HepG2 (cell line): ENCODE measurements at regions not wholly inside any gene's neighbourhood (a gene's known extent, or its start where the extent isn't known, plus 50 kb on each side); places are given as distances from the start of the nearest gene placed in this dataset.

Experiments used
- ATAC-seq: fragments of 200-7000 bp; cut with Tn5 transposase; 3 replicates; pipeline ENCODE4 v1.9.1; 2020; ENCODE audit warnings: mild to moderate bottlenecking, moderate library complexity
- BruUV-seq: library from RNA; stranded (reverse); fragments of 400-500 nt; replicated peaks from 2 replicates; lab custom pipeline; 2021; lab: Mats Ljungman, UMichigan
- CTCF ChIA-PET: fragments of 300-600 bp; formaldehyde crosslinking; extraction: SDS; loops from one replicate; lab custom pipeline; 2021; ENCODE audit warnings: low total read pairs, inconsistent platforms, low intra/inter-chr PET ratio; lab: Yijun Ruan, JAX
- POLR2A ChIA-PET: fragments of 350-600 bp; sonication (Branson Sonifier 250); formaldehyde crosslinking; loops from one replicate; lab custom pipeline; 2020; ENCODE audit warnings: antibody characterized with exemption, inconsistent platforms; lab: Yijun Ruan, JAX
- DNase-seq: peaks from one replicate; pipeline ENCODE4 v3.0.0-alpha.2; 2015; ENCODE audit warnings: low spot score
- FAIRE-seq: peaks from 3 replicates; lab custom pipeline; 2011; peaks lifted over from hg19 to GRCh38; lab: Jason Lieb, UNC
- H2AFZ ChIP-seq: one replicate; pipeline ENCODE4 v1.6.1; 2011; ENCODE audit warnings: low read length, inconsistent platforms
- H3K27ac ChIP-seq: fragments of 300-600 bp; 3 replicates; pipeline ENCODE4 v1.8.0; 2011; ENCODE audit warnings: mixed run types, mild to moderate bottlenecking, mixed read lengths, low read length, inconsistent platforms; ENCODE audit not compliant: insufficient read depth; ENCODE audit errors: extremely low read length
- H3K27me3 ChIP-seq, 2 experiments: fragments of 200-600 bp in 1 of 2; 2 replicates in 1 of 2; 3 replicates in 1 of 2; pipeline versions ENCODE4 v1.6.0 to v1.8.0; 2011; ENCODE audit warnings: low read length in 2 of 2, mild to moderate bottlenecking in 2 of 2, moderate library complexity in 2 of 2, inconsistent platforms in 1 of 2; ENCODE audit not compliant: insufficient read depth in 2 of 2, control insufficient read depth in 1 of 2
- H3K36me3 ChIP-seq, 2 experiments: fragments of 200-600 bp in 1 of 2; replicated peaks in 1 of 2; 2 replicates in 1 of 2; 3 replicates in 1 of 2; pipeline versions ENCODE4 v1.5.1 to v1.8.0; 2011; ENCODE audit warnings: low read length in 2 of 2, inconsistent platforms in 1 of 2; ENCODE audit not compliant: insufficient read depth in 2 of 2, control insufficient read depth in 1 of 2
- H3K4me1 ChIP-seq: 2 replicates; pipeline ENCODE4 v1.5.1; 2012; ENCODE audit warnings: low read length, inconsistent platforms; ENCODE audit not compliant: insufficient read depth
- H3K4me2 ChIP-seq: 2 replicates; pipeline ENCODE4 v1.6.0; 2011; ENCODE audit warnings: low read depth, low read length, inconsistent platforms
- H3K4me3 ChIP-seq, 3 experiments: fragments of 200-600 bp in 1 of 3; sonication (generic), shearing (Covaris generic) in 1 of 3; replicated peaks in 1 of 3; 2 replicates each; pipeline ENCODE4 v1.5.1; 2011 to 2016; ENCODE audit warnings: low read length in 3 of 3, inconsistent platforms in 2 of 3, low read depth in 2 of 3, mild to moderate bottlenecking in 2 of 3, control low read depth in 1 of 3, mixed read lengths in 1 of 3; ENCODE audit not compliant: insufficient read depth in 1 of 3
- H3K79me2 ChIP-seq: one replicate; pipeline ENCODE4 v1.6.1; 2011; ENCODE audit warnings: low read length, inconsistent platforms; ENCODE audit not compliant: insufficient read depth
- H3K9ac ChIP-seq: 2 replicates; pipeline ENCODE4 v1.6.0; 2011; ENCODE audit warnings: mild to moderate bottlenecking, low read depth, low read length, inconsistent platforms; ENCODE audit not compliant: insufficient read depth
- H3K9me3 ChIP-seq: 2 replicates; pipeline ENCODE4 v1.5.1; 2012; ENCODE audit warnings: mild to moderate bottlenecking, low read length
- H4K20me1 ChIP-seq: 2 replicates; pipeline ENCODE4 v1.6.0; 2011; ENCODE audit warnings: inconsistent platforms, mild to moderate bottlenecking, low read length, moderate library complexity; ENCODE audit not compliant: insufficient read depth
- CREM ChIP-seq, 2 experiments: sonication (generic) in 1 of 2; formaldehyde crosslinking in 1 of 2; IDR thresholded peaks; 2 replicates each; pipeline versions ENCODE4 v1.4.0 to v1.6.1; 2016 to 2020; ENCODE audit warnings: antibody characterized with exemption in 1 of 2, mild to moderate bottlenecking in 1 of 2, missing genetic modification reagents in 1 of 2
- FOSL2 ChIP-seq: sonication (generic); formaldehyde crosslinking; IDR thresholded peaks from 2 replicates; pipeline ENCODE4 v1.4.0; 2020; ENCODE audit warnings: missing genetic modification reagents
- NAIF1 ChIP-seq: sonication (generic); formaldehyde crosslinking; IDR thresholded peaks from 2 replicates; pipeline ENCODE4 v1.5.0; 2020; ENCODE audit warnings: mild to moderate bottlenecking, missing genetic modification reagents, borderline replicate concordance
- NFKBIZ ChIP-seq: IDR thresholded peaks from 2 replicates; pipeline ENCODE4 v1.6.1; 2018; ENCODE audit warnings: missing genetic modification reagents, missing compliant biosample characterization
- NR2F1 ChIP-seq, 2 experiments: fragments of 450-650 bp in 1 of 2; formaldehyde crosslinking in 1 of 2; IDR thresholded peaks; 2 replicates each; pipeline versions ENCODE4 v1.5.0 to v1.6.1; 2016 to 2020; ENCODE audit warnings: mild to moderate bottlenecking in 1 of 2, missing compliant biosample characterization in 1 of 2, missing genetic modification reagents in 1 of 2, moderate library complexity in 1 of 2
- SNAI1 ChIP-seq: sonication (generic); formaldehyde crosslinking; IDR thresholded peaks from 2 replicates; pipeline ENCODE4 v1.5.0; 2020; ENCODE audit warnings: mild to moderate bottlenecking, missing genetic modification reagents, borderline replicate concordance
- SP140L ChIP-seq: sonication (generic); formaldehyde crosslinking; IDR thresholded peaks from 2 replicates; pipeline ENCODE4 v1.4.0; 2020; ENCODE audit warnings: missing genetic modification reagents, borderline replicate concordance
- SPEN ChIP-seq: sonication (generic); formaldehyde crosslinking; IDR thresholded peaks from 2 replicates; pipeline ENCODE4 v1.5.1; 2020; ENCODE audit warnings: low read depth, mild to moderate bottlenecking, missing genetic modification reagents
- ZNF30 ChIP-seq: sonication (generic); formaldehyde crosslinking; IDR thresholded peaks from 2 replicates; pipeline ENCODE4 v1.5.0; 2020; ENCODE audit warnings: mild to moderate bottlenecking, missing genetic modification reagents
- ZNF7 ChIP-seq: IDR thresholded peaks from 2 replicates; pipeline ENCODE4 v1.6.1; 2016; ENCODE audit warnings: missing biosample characterization, missing genetic modification reagents
- ZNF709 ChIP-seq: sonication (generic); formaldehyde crosslinking; IDR thresholded peaks from 2 replicates; pipeline ENCODE4 v1.5.0; 2020; ENCODE audit warnings: mild to moderate bottlenecking, missing genetic modification reagents
- WGBS: methylation state at CpG from one replicate; pipeline ENCODE4 v1.1.6; 2017; ENCODE audit warnings: low lambda C conversion rate; 5-methylcytosine and 5-hydroxymethylcytosine counted together
- in situ Hi-C: cut with HindIII; loops from 2 replicates; pipeline ENCODE4 v1.10.0; 2017; ENCODE audit warnings: low pct_unique_long_range_greater_than_20kb; ENCODE audit not compliant: extremely low pct_ligation_motif_present
- intact Hi-C: fragments of 100-400 bp; cut with micrococcal nuclease; formaldehyde crosslinking; loops from one replicate; pipeline ENCODE4 v1.10.0; 2022; ENCODE audit not compliant: unreplicated experiment
- TF ChIP-seq, protein P1 (sequence below): fragments of 450-650 bp; IDR thresholded peaks from 2 replicates; pipeline ENCODE4 v1.6.1; 2017; ENCODE audit warnings: mild to moderate bottlenecking
- TF ChIP-seq, protein P2 (sequence below): sonication (generic); formaldehyde crosslinking; IDR thresholded peaks from 2 replicates; pipeline ENCODE4 v1.8.0; 2022; ENCODE audit warnings: missing genetic modification reagents, low read depth, mild to moderate bottlenecking, borderline replicate concordance

GRCh38 chr18:2237706-2238105 lies 333.6 kb downstream of the METTL4 start (continued):
- TF ChIP-seq, protein P1, sequence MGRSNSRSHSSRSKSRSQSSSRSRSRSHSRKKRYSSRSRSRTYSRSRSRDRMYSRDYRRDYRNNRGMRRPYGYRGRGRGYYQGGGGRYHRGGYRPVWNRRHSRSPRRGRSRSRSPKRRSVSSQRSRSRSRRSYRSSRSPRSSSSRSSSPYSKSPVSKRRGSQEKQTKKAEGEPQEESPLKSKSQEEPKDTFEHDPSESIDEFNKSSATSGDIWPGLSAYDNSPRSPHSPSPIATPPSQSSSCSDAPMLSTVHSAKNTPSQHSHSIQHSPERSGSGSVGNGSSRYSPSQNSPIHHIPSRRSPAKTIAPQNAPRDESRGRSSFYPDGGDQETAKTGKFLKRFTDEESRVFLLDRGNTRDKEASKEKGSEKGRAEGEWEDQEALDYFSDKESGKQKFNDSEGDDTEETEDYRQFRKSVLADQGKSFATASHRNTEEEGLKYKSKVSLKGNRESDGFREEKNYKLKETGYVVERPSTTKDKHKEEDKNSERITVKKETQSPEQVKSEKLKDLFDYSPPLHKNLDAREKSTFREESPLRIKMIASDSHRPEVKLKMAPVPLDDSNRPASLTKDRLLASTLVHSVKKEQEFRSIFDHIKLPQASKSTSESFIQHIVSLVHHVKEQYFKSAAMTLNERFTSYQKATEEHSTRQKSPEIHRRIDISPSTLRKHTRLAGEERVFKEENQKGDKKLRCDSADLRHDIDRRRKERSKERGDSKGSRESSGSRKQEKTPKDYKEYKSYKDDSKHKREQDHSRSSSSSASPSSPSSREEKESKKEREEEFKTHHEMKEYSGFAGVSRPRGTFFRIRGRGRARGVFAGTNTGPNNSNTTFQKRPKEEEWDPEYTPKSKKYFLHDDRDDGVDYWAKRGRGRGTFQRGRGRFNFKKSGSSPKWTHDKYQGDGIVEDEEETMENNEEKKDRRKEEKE: no peak
- TF ChIP-seq NR2F1 (CRISPR knock-in tag; IDR thresholded peaks at IDR 0.05): no peak
- TF ChIP-seq ZNF30 (CRISPR knock-in tag): no peak
- TF ChIP-seq, protein P2, sequence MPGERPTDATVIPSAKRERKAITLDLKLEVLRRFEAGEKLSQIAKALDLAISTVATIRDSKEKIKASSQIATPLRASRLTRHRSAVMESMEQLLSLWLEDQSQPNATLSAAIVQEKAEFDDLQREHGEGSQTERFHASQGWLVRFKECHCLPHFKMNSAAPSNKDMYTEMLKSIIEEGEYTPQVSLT (CRISPR knock-in tag): no peak

GRCh38 chr18:2240311-2240705 lies 331.0 kb downstream of the METTL4 start:
- no peak overlapping the region for H2AFZ ChIP-seq
- BruUV-seq: no TSS peak
- intact Hi-C loops (no loop called here), in situ Hi-C loops (no loop called here)
- no peaks in the 10 kb centered on the region for H3K36me3 ChIP-seq
- POLR2A ChIA-PET: no interaction called here
- no peak overlapping the region for H3K4me2 ChIP-seq
- no peak for TF ChIP-seq FOSL2
- no peak for TF ChIP-seq SNAI1 (CRISPR knock-in tag)
- TF ChIP-seq CREM (IDR thresholded peaks at IDR 0.05): no peak
- no peak for TF ChIP-seq CREM (CRISPR knock-in tag; IDR thresholded peaks at IDR 0.05)
- no peak for TF ChIP-seq SPEN
- no peak for TF ChIP-seq NFKBIZ (CRISPR knock-in tag)
- no peak for TF ChIP-seq ZNF709 (CRISPR knock-in tag)
- TF ChIP-seq NAIF1 (CRISPR knock-in tag): no peak
- no peak for TF ChIP-seq SP140L
- no peak for TF ChIP-seq ZNF7 (CRISPR knock-in tag)
- CTCF ChIA-PET: no interaction called here
- H3K9me3 ChIP-seq: no peaks in the 10 kb centered on the region
- H3K4me3 ChIP-seq: no peak overlapping the region
- H4K20me1 ChIP-seq: no peaks in the 10 kb centered on the region
- H3K79me2 ChIP-seq: no peaks in the 10 kb centered on the region
- H3K27me3 ChIP-seq: no peaks in the 10 kb centered on the region; a peak in 1 of 5 replicates
- H3K27ac ChIP-seq: no peak overlapping the region
- H3K4me1 ChIP-seq: no peaks in the 10 kb centered on the region
- FAIRE-seq: no peak
- DNase-seq: no peak
- no peak for ATAC-seq
- WGBS: 17% methylated on average over 4 of the region's 4 CpGs
- H3K9ac ChIP-seq: no peak overlapping the region
